Activated CD4-positive, alpha-beta T cell treated with anti-CD3 and anti-CD28 coated beads, Interleukin-2, Interleukin-4, amounts not matched to agents 100 ng/mL and 50 ng/mL, durations not matched to agents 16 hours and 8 hours (primary cell): ENCODE measurements at regions not wholly inside any gene's neighbourhood (a gene's known extent, or its start where the extent isn't known, plus 50 kb on each side); places are given as distances from the start of the nearest gene placed in this dataset.
"Not testable (repeated sequence)": the region's sequence is repeated elsewhere in the genome, so short reads cannot be mapped to it uniquely, and the experiment has no call there.

ENCODE experiments used
- DNase-seq: peaks from one replicate; pipeline ENCODE4 v3.0.0-alpha.2; 2020; ENCODE audit warnings: low spot score

DNA sequence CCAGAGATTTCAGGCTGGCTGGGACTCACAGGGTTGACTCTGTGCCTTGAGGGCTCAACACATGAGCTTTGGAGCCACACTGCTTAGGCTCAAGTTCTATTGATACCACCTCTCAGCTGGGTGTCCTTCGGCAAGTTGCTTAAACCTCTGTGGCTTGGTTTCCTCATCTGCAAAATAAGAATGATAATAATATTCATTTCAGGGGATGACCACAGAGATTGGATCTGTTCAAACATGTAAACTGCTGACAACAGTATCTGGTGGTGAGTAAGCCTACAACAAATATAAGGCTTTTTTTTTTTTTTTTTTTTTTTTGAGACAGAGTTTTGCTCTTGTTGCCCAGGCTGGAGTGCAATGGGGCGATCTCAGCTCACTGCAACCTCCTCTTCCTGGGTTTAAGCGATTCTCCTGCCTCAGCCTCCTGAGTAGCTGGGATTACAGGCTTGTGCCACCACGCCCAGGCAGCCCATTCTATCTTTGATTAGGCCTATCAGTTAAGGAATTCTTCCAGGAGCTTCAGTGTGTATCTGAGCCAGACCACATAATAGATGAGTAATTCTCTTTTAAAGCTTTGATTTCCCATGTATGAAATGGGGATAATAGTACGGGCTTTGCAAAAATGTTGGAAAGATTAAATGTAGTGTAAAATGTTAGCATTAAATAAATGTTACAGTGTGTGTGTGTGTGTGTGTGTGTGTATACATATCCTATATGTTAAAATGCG is 437.6 kb downstream of the PRDM2 start:
- DNase-seq: no peak

DNA sequence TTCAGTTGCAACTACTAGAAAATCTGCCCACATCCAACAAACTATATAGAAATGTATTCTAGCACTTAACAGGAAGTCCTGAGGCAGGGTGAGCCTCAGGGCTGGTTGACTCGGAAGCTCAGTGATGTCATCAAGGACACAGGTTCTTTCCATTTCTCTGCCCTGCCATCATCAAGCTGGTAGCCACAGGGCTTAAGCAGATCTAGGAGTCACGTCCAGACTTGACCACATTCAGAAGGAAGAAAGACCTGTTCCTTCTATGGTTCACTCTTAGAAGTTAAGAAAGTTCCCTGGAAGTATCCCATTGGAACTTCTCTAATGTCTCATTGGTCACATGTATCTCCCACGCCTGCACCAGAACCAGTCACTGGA is 438.1 kb downstream of the PRDM2 start:
- no peak for DNase-seq

DNA sequence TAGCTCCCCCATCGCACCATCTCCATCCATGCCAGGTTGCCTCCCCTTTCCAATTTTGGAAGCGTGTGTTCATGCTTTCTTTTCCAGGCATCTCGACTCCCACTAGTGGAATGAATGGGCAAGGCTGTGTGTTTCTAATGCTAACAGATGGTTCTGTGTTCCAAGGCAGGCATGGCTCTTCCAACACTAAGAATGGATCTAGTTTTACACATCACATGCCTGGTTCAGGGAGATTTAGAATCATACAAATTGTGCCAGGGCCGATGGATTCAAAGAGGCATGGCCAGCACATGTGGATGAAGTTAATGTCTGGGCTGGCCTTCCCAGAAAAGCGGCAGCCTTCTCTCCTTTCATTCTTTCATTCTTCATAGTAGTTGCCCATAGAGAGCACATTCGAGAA is 438.7 kb downstream of the PRDM2 start:
- no peak for DNase-seq

DNA sequence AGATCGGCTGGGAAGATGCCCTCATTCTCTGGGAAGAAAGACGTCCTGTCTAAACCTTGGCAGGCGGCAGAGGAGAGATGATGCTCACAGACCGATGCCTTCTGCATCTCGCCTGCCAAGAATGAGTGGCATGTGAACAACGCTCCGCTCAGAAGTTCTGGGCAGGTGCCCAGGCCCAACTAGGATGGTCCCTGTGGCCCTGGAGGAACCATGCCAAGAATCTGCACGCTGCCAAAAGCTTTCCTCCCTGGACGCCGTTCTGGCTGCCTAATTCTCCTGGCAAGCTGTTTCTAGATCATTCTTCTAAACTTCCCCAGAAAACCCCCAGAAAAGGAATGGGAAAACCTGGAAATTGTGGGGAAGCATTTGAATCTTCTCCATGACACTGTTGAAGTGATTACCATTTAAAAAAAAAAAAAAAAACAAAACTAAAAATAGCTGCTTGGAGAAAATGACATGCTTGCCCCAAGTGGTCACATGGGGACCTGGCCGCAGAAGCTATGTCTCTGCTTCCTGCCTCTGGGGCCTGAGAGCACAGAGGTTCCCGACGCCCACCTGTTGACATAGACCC is 440.9 kb downstream of the PRDM2 start:
- DNase-seq: no peak

- no peak for DNase-seq
Measured at GRCh38 chr1:14141656-14142055, 441.7 kb downstream of the PRDM2 start.

GRCh38 chr1:14142397-14143100 is 442.6 kb downstream of the PRDM2 start:
- no peak for DNase-seq

GRCh38 chr1:14143777-14144176 is 443.8 kb downstream of the PRDM2 start:
- no peak for DNase-seq

DNA sequence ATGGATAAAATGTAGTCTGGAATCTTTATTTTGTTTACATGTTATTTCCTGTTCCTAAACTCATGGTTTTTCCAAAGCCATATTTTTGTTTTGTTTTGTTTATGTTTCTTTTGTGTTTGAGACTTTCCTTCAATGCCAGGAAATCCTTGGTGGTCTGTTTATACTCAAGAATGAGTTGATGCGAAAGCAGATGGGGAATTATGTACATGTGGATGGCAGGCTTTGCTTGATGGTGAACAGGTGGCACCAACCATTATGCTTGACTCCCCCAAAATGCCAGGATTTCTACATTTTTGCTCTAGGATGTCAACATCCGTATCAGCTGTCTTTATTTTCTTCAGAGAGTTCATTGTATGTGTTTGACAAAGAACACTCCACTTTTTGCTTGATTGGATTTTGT is 448.5 kb downstream of the PRDM2 start:
- DNase-seq: no peak

GRCh38 chr1:14149431-14149830 is 449.1 kb upstream of the KAZN start:
- DNase-seq: no peak

DNA sequence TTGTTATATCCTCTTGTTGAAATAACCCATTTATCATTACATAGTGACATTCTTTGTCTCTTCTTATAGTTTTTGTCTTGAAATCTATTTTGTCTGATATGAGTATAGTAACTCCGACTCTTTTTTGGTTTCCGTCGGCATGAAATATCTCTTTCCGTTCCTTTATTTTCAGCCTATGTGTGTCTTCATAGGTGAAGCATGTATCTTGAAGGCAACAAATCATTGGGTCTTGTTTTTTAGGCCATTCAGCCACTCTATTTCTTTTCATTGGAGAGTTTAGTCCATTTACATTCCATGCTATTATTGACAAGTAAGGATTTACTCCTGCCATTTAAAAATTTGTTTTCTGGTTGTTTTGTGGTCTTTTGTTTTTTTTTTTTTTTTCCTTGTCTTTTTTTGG is 441.9 kb upstream of the KAZN start:
- DNase-seq: no peak

- no peak for DNase-seq
Measured at GRCh38 chr1:14160781-14161180, 437.7 kb upstream of the KAZN start.

- no peak for DNase-seq
Measured at GRCh38 chr1:14163246-14163645, 435.2 kb upstream of the KAZN start.

DNA sequence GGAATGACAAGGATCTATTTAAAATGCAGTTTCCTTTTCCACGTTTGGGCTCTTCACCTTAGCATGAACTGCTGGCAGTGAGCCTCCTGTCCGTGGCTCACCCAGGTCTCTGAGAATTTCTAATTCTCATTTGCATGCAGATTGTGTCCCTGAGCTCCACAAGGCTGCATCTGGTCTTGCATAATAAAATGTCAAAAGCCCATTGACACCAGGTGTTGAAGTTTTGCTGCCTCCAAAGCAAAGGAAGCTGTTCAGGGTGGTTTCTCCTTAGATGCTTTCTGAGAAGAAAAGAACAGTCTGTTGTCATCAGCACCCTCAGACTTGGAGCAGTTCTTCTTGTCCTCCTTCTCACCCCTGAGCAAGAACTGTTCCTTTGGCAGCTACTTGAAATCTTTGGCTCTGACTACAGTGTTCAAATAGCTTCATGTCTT is 433.1 kb upstream of the KAZN start:
- DNase-seq: no peak

DNA sequence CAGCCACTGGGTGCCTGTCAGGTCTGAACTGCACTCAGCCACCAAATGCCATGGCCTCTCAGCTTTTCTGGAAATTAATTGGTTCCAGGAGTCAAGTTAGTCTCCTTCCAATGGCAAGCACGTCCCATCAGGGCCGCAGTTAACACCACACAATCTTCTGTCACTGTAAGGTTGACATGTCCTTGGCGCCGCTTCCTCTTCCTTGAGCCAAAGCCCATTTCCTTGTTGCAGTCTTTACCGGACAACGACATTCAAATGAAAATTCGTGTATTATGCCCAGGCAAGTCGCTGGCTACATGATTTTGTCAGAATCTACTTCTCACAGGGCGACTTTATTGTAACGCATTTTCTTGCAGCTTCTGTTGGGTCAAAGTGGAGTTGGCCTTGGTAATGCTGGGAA is 430.6 kb upstream of the KAZN start:
- no peak for DNase-seq

GRCh38 chr1:14168326-14169063 is 430.0 kb upstream of the KAZN start:
- DNase-seq: no peak

DNA sequence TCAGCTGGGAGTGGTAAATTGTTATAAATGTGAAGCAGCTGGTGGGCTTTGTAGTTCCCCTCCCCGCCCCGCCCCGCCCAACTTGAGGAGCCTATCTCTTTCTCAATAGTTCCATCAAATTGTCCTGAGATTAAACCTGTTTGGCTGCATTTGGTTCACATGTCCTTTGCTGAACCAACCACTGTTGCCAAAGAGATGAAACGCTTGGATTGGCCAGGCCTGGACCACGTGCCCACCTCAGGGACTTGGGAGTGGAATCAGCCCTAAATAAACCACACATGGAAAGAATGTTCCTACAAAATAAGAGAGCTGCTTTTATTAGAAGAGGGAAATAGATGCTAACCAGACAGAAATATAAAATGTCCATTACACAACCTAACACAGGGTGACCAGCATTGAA is 424.9 kb upstream of the KAZN start:
- DNase-seq: no peak

DNA sequence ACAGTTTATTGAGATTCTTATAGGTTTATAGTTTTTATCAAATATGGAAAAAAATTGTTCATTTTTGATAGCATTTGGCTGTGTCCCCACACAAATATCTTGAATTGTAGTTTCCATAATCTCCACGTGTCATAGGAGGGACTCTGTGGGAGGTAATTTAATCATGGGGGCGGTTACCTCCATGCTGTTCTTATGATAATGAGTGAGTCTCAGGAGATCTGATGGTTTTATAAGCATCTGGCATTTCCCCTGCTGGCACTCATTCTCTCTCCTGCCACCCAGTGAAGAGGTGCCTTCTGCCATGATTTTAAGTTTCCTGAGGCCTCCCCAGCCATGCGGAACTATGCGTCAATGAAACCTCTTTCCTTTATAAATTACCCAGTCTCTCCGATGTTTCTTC is 420.6 kb upstream of the KAZN start:
- DNase-seq: not testable (repeated sequence)

- DNase-seq: no peak
Measured at GRCh38 chr1:14180738-14181137, 417.7 kb upstream of the KAZN start.

GRCh38 chr1:14181191-14181795 is 417.2 kb upstream of the KAZN start:
- DNase-seq: no peak

DNA sequence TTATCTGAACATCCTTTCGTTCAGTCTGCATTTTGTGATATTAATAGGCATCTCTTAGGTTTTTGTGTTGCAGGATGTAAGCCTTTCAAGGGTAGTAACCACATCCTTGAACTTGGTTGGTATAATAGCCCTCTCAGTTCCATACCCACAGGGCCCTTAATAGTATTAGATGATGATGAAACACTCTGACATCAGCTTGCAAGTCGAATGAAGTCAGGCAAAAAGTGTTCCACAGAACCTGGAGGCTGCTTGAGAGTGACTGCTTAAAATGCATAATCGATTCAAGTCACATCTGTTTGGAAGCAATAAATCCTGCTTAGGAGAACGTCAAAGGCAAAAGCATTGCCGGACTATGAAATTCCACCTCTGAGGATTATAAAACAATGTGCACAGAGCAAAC is 415.6 kb upstream of the KAZN start:
- no peak for DNase-seq

DNA sequence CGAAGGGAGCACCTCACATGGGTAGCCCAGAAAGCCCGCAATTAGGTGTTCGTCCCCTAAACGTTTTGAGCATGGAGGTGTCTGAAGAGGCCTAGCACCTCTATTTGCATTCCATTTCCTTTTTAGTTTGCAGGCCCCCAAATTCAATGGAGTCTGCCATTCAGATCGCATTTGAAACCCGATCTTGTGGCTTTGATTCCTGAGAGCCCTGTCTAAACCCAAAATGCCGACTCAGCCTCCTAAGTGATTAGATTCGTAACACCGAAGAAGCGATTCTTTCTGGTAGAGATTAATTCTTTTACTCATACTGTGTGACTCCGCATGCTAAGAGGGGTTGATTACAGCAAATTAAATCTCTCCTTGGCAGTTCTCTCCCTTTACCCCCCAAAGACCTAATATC is 415.2 kb upstream of the KAZN start:
- DNase-seq: no peak

DNA sequence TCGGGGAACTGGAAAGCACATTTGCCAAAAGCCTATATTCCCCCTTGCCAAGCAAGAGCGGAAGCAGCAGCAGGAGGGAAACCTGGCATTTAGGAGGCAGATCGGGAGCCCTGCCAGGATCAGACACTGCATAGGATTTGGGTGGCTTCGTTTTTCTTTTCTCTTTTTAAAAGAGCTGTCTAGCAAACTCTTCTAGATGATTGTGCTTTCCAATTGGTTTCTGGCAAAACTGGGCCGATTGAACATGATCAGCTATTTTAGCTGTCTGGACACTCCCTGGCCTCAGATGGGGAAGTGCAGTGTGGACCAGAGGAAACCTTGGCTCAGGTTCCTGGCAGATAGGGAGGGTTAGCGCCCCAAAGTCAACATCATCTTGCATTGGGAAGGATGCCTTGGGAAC is 414.0 kb upstream of the KAZN start:
- DNase-seq: no peak

- DNase-seq: no peak
Measured at GRCh38 chr1:14189381-14189780, 409.1 kb upstream of the KAZN start.
